GM21825 (cell line): ENCODE measurements at regions not wholly inside any gene's neighbourhood (a gene's known extent, or its start where the extent isn't known, plus 50 kb on each side); places are given as distances from the start of the nearest gene placed in this dataset.

ENCODE experiments used
- ATAC-seq: cut with Tn5 transposase; IDR thresholded peaks from one replicate; pipeline ENCODE4 v1.9.1; 2021; ENCODE audit warnings: mild to moderate bottlenecking, moderate library complexity; ENCODE audit not compliant: unreplicated experiment

DNA sequence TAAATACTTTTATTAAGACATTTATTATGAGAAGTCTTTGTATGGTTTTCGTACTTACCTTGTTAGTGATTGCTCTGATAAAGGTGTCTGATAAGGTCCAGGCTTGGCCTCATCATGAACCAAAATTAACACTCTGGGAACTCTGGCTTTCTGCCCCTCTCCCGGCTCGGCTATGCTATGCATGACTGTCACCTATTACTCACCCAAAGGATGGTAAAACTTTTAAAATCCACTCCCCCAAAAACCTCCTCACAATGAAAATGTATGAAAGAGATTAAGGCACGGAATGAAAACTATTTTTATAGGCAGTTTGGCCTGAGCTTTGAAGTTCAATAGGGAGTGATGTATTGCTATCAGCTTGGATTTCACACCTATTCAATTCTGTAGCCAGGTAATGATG lies 217.3 kb upstream of the TBX3 start:
- no peak for ATAC-seq

DNA sequence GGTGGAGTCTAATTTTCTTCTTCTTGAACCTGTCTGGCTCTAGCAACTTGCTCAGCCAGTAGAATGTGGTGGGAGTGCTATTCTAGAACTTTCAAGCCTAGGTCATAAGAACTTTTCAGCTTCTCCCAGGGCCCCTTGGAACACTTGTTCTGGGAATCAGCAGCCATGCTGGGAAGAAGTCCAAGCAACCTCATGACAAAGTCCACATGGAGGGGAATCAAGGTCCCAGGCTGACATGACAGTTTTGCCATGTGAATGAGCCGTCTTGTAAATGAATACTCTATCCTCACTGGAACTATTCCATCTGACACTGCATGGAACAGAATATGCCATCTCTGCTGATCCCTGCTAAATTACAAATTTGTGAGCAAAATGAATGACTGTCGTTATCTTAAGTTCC lies 214.2 kb upstream of the TBX3 start:
- no peak for ATAC-seq

DNA sequence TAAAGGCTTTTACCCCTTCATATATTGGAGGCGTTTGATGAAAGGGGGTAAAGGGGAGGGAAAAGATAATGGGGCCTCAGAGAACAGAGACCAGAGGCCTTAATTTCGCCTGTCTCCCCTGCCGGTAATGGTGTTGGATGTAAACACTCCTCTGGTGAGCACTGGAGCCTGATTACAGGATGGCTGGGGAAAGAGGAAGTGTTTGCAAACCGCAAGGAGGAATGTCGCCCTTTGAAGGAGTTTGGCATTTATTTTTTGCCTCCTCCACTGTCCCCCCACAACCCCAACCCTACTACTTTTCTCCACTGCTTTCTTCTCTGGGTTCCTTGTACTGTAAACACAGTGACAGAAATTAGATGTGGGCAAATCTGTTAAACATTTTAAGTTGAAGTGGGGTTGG lies 211.9 kb upstream of the TBX3 start:
- ATAC-seq, result no peak

DNA sequence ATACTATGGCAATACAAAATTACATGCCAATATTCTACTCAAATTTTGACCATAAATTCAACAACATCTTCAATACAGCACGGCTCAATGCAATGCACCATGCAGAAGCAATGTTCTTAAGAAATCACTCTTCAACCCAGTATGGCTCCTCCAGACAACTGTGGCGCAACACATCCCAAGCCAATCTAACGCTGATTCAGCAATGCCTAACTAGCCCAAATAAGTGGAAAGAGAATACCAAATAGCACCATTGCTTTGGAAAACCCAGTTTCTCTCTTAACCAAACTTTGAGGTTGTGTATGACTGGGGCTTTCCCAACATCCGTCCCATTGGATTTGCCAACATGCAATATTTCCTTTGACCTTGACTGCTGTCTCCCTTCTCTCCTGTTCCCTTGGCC lies 211.1 kb upstream of the TBX3 start:
- no peak for ATAC-seq

DNA sequence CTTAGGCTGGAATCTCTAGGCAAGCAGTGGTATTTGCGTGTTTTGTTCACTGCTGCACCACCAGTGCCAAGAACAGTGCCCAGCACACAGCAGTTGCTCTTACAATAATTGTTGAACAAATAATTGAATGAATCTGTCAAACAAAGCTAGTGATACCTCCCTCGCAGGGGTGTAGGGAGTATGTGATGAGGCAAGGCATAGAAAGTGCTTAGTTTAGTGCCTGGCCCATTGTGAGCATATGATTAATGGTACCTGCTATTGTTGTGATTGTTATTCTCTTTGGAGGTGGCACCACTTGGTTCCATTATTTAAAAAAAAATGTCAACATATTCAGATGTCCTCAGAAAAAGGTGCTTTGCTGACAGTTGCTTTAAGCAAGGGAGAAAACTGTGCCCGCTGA lies 210.1 kb upstream of the TBX3 start:
- ATAC-seq, result no peak

DNA sequence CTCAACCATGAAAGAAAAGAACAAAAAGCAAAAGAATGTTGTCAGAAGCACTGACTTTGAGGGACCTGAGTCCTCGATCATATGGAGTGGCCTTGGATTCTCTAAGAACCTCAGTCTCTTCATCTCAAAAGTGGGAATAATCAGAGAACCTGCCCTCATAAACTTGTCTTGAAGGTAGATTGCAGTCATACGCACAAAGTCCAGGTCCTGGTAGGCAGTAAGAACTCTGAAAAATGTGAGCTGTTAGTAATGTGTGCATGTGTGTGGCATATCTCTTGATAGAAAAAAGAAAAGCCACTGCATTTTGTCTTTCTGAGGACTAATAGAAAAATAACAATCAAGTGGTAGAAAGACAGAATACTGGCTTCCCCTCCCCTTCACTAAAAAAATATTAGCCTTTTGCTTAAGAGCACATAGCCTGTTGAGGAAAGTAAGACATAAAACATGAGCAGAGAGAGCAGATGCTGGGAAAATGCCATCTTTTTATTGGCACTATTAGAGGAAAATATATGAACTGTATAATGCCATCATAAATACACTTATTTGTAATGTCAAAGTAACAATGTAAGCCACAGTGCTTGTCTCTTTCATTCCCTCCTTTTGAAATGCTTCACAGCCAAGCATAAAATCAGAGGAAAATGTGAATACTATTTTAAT lies 205.1 kb upstream of the TBX3 start:
- ATAC-seq, result no peak

DNA sequence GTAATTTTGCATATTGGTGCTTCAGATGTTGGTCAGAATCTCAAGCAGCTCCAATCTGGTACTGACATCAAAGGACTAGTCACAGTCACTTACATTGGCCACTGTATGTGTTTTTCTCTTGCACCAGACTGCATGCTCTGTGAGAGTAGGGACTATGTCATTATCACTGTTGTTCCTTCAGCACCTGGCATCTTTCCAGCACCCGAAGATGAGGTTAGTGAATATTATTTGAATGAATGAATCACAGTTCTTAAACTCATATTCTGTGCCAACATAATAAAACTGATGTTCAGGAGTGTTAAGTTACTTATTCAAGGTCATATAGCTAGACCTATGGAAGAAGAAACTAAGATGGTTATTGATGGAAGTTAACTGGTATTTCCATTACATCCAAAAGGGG lies 204.5 kb upstream of the TBX3 start:
- ATAC-seq, result no peak

DNA sequence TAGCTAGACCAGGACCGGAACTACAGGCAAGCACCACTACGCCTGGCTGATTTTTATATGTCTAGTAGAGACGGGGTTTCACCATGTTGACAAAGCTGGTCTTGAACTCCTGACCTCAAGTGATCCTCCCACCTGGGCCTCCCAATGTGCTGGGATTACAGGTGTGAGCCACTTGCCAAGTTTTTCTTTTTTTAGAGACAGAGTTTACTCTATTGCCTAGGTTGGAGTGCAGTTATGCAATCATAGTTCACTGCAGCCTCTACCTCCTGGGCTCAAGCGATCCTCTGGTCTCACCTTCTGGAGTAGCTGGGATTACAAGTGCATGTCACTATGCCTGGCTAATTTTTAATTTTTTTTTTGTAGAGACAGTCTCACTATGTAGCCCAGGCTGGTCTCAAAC lies 201.5 kb upstream of the TBX3 start:
- ATAC-seq, result no peak

DNA sequence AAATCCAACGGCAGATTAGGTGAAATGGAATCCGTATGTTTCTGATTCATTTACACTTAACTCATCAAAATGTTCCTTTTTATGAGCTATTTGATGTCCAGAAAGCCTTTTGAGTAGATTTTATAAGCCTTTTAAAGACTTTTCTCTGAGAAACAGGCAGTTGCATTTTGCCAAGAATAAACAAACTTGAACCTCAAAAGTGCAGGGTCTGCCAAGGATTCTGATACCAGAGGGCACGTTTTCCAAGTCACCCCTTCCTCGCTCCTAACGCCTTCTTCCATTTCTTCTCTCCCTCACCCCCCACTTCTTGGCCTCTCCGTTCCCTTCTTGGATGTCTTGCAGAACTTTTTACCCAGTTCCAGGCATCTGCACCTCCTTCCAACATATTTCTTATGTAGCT lies 200.6 kb upstream of the TBX3 start:
- no peak for ATAC-seq

DNA sequence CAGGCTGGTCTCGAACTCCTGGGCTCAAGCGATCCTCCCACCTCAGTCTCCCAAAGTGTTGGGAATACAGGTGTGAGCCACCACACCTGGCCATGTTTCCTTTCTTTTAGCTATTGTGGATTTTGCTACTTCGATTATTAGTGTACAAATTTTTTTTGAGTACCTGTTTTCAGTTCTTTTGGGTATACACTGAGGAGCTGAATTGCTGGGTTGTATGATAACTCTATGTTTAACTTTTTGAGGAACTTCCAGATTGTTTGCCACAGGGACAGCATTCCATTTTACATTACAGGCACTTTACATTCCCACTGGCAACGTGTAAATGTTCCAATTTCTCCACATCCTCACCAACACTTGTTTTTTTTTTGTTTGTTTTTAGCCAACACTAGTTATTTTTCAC lies 198.1 kb upstream of the TBX3 start:
- no peak for ATAC-seq

DNA sequence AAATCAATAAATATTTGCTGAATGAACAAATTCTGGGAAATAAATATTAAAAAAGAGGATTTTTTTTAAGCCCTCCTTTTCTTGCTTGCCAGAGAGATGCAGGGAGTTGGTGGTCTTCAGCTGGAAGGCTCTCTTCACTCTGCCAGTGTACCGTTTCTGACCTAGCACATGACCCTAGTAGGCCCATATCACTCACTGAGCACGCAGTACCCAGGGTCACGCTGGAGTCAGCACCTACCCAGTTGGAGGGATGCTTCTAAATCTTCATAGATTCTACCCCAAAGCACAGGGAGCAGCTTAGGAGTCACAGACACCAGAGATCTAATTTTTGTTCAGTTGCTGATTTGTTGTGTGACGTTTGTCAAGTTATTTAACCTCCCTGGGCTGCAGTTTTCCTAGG lies 195.4 kb upstream of the TBX3 start:
- ATAC-seq, result no peak

DNA sequence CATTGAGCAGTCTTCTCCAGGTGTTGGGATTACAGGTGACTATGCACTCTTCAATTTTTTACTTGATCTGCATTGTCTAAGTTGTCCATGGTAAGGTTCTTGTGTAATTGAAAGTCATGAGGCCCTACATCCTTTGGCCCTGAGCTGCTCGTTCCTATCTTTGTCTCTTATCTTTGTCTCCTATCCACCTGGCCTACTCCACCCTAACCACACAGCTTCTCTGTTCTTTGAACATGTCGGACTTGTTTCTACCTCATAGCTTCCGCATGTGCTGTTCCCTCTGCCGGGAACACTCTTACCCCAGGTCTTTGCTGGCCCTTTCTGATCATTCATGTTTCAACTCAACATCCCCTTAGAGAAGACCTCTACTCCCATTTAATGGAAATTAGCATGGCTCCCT lies 194.8 kb upstream of the TBX3 start:
- ATAC-seq, result no peak

DNA sequence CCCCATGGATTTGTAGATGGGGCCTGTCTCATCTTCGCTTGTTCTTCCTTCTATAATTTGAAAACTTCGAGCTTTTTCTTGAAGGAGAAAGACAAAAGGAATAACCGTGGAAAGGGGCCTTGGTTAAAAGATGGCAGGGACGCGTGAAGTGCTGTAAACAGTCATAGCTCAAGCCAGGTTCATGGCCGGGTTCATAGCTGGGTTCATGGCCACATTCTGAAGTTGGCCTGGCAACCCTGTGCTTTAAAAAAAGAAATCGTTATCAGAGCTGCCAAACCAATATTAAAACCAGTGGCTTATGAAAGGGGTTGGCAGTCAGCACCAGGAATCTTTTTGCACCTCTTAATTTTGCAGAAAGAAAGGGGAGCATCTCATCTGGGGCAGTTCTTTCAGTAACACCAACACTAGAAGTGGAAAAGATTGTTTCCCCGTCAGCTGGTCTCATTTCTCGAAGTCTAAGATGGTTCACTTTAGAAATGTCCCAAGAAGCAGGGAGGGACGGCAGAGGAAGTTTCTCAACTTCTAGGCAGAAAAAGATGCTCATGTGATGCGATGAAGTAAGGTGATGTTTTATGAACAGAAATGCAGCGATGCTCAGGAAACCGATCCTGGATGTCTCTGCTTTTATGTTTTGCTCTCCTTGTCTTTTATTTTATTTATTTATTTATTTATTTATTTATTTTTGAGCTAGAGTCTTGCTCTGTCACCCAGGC lies 193.1 kb upstream of the TBX3 start:
- ATAC-seq, result no peak

DNA sequence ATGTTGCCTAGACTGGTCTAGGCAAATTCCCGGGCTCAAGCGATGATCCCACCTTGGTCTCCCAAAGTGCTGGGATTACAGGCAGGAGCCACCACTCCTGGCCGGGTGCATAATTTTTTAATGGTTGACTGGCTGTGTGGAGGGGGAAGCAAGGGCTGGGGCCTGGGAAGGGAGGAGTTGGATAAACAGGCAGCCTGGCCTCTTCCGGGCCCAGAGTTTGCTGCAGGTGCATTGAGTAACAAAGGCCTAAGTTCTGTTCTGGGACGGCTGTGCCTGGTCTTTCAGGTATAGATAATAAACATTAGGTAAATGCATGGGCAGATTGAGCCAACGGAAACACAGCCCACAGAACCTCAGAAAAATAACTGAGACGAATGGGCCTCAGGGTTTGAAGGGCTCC lies 191.3 kb upstream of the TBX3 start:
- ATAC-seq, result no peak

DNA sequence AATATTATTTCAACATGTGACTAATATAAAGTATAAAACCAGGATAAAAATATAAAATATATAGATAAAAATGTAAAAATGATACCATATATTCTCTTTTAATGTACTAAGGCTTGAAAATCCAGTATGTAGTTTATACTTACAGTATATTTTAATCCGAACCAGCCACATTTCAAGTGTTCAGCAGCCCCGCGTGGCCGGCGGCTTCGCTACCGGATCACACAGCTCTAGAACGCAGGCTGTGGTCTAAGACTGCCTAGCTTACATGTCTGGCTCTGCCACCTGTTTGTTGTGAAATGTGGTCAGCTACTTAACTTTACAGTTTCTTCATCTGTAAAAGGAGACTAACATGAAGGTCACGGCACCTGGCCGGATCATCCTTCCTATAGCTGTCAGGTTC lies 189.7 kb upstream of the TBX3 start:
- no peak for ATAC-seq

DNA sequence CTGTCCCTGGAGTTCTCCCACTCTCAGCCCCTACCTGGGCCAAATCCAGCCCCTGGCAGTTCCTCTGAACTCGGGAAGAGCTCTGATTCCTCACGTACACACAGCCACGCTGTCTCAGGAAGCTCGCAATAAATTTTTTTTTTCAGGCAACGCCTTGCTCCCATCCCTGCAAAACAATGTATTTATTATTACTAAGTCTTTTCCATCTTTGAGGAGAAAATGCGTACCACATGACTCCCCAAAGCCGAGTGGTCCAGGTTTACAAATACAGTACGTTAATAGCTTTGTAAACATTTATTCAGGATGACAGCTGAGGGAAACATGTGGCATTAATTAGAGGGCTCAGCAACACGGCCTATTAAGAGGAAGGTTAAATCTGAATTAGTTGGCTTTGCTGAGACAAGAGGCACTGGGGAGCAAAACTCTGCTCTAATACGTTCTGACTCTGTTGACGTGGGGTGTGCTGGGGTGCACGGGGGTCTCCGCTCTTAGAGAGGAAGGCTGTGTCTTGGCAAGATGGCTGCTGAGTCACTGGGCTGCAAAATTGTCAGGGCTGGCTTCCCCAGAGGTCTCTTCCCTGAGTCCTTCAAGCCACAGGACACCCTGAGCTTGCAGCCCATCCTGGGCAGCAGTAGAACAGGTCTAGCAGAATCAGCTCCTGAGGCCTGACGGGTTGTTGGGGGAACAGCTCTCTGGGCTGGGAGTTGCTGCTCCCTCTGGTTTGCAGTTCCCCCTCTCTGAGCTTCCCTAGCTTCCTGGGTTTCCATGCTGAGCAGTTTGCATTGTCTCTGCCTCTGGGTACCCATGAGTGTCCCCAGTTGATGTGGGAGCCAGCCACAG lies 185.2 kb upstream of the TBX3 start:
- no peak for ATAC-seq

DNA sequence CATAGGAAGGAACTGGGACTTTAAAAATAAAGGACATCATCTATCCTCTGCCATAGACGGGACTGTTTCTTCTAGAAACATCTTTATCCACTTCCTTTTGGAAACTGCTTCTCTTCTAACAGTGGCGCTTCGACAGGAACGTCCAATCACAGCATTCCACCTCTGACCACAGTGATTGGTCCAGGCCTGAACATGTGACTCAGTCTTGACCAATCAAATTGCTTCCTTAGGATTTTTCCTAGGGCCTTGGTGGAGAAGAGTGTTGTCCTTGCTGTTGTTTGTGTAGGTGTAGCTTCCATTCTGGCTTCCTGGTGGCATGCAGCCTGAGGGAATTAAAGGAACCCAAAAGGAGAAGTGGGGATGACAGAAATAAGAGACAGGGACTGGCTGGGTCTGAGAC lies 182.4 kb upstream of the TBX3 start:
- no peak for ATAC-seq

DNA sequence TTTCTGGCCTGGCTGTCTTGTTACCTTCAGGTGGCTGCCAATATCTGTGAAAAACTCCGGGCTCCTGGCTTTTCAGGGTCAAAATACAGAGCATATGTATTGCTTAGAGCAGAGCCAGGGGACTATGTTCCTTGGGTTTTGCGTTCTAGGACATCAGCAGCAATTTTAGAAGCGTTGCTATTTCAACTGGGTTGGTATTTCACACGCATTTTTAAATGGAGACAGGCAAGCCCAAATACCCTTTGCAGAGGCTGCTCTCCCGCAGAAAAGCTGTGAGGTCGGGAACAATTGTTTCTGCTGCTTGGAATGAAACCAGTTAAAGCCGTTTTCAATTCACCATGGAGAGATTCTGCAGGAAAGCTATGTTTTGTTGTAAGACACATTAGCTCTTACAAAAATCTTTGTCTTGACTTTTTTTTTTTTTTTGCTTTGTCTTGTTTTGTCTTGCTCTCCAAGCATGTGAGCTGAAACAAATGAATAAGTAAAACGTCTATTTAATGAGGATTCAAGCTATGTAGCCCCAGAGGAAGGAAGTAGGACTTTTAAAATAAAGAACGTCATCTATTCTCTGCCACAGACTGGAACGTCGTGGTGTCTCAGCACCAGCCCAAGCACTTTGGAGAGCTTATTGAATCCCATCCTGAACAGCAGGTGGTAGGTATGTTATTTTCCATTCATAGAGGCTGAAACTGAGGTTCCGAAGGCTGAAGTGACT lies 181.0 kb upstream of the TBX3 start:
- ATAC-seq, result no peak

DNA sequence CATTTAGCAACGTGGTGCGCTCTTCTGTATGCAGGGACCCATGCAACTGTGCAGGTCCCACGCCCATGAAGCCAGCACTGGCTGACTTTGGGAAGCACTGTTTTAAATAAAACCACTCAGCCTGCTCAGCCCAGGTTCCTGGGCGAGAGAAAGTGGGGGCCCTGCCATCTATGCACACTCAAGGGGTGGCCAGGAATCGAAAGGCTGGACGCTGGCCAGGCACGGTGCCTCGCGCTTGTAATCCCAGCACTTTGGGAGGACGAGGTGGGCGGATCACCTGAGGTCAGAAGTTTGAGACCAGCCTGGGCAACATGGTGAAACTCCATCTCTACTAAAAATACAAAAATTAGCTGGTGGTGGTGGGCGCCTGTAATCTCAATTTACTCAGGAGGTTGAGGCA lies 179.9 kb upstream of the TBX3 start:
- no peak for ATAC-seq

DNA sequence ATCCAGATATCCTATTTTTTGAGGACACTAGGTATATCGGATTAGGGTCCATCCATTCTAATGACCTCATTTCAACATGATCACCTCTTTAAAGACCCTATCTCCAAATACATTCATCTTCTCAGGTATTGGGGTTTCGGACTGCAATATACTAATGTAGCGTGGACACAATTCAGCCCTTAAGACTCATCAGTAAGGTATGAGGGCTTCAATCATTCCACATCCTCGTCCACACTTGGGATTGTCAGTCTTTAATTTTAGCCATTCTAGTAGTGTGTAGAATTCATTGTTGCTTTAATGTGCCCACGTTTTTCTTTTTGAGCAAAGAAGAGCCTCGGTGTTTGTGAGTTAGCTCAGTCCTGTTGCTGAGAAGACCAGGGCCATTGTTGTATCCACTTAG lies 177.0 kb upstream of the TBX3 start:
- no peak for ATAC-seq

DNA sequence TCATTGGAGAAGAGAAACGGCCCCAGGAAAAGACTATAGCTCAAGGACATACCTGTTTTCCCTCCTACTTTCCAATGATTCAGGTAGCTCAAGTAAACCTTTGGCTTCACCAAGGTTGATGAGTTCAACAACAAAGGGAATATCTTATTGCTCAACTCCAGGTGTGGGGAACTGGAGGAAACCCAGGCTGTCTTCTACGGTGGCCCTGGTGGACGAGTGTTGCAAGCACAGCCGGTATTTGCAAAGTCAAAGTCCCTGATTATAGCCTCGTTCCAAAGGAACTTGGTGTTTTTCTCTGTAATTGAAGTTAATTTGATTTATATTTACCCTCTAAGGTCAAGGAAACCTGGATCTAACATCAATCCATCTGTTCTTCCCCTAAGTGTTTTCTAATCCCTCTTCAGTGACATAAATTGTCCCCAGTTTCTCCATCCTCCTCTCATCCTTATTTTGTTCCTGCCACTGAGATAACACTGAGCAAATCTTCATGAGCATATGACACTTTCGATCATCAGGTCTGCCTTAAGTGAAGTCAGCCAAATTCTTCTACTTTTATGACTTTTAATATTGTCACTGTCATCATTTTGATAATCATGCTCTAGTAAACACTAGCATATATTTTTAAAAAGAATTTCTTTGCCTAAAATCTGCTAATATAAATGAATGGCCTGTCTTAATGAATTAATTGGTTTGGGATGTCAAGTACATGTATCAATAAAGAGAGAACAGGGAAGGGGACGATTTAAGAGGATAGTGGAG lies 174.6 kb upstream of the TBX3 start:
- no peak for ATAC-seq
